IMR-90 (cell line): ENCODE measurements at regions not wholly inside any gene's neighbourhood (a gene's known extent, or its start where the extent isn't known, plus 50 kb on each side); places are given as distances from the start of the nearest gene placed in this dataset.

ENCODE experiments used
- FOS ChIP-seq: fragments of 150-350 bp; IDR thresholded peaks from 2 replicates; pipeline ENCODE4 v1.6.1; 2016; ENCODE audit warnings: low read depth, low read length
- MAFK ChIP-seq: IDR thresholded peaks from 2 replicates; pipeline ENCODE4 v1.6.1; 2012; ENCODE audit warnings: low read depth, low read length, improper control_type of control experiment
- NFE2L2 ChIP-seq: fragments of 150-350 bp; IDR thresholded peaks from 2 replicates; pipeline ENCODE4 v1.6.1; 2016; ENCODE audit warnings: low read depth, mild to moderate bottlenecking, low read length
- POLR2A ChIP-seq: IDR thresholded peaks from 2 replicates; pipeline ENCODE4 v1.6.1; 2012; ENCODE audit warnings: mild to moderate bottlenecking, low read depth, low read length
- SMC3 ChIP-seq: fragments of 150-350 bp; IDR thresholded peaks from 2 replicates; pipeline ENCODE4 v1.6.1; 2016; ENCODE audit warnings: low read depth, mild to moderate bottlenecking, antibody characterized with exemption, low read length, moderate library complexity
- TF ChIP-seq, protein P1 (sequence below): conservative IDR thresholded peaks from 2 replicates; pipeline ENCODE4 v1.5.1; 2012; ENCODE audit warnings: mild to moderate bottlenecking, low read depth, low read length, improper control_type of control experiment

- TF ChIP-seq, protein P1, sequence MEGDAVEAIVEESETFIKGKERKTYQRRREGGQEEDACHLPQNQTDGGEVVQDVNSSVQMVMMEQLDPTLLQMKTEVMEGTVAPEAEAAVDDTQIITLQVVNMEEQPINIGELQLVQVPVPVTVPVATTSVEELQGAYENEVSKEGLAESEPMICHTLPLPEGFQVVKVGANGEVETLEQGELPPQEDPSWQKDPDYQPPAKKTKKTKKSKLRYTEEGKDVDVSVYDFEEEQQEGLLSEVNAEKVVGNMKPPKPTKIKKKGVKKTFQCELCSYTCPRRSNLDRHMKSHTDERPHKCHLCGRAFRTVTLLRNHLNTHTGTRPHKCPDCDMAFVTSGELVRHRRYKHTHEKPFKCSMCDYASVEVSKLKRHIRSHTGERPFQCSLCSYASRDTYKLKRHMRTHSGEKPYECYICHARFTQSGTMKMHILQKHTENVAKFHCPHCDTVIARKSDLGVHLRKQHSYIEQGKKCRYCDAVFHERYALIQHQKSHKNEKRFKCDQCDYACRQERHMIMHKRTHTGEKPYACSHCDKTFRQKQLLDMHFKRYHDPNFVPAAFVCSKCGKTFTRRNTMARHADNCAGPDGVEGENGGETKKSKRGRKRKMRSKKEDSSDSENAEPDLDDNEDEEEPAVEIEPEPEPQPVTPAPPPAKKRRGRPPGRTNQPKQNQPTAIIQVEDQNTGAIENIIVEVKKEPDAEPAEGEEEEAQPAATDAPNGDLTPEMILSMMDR = no peak
- no peak for TF ChIP-seq FOS
- no peak for TF ChIP-seq SMC3
- no peak for TF ChIP-seq NFE2L2
- no peak for TF ChIP-seq POLR2A
- TF ChIP-seq MAFK = no peak
Observed at GRCh38 chr6:44642349-44642748, 254.8 kb downstream of the CDC5L start.
